ENCODE measurements at regions not wholly inside any gene's neighbourhood (a gene's known extent, or its start where the extent isn't known, plus 50 kb on each side); places are given as distances from the start of the nearest gene placed in this dataset.

- H3K4me3 Mint-ChIP-seq = no peak overlapping the region
- H3K36me3 Mint-ChIP-seq (ENCODE audit: low read depth) = no peaks in the 10 kb centered on the region
- no peaks in the 10 kb centered on the region for H3K9me3 Mint-ChIP-seq
- no peak overlapping the region for H3K27ac Mint-ChIP-seq
- no peak for DNase-seq
- no peaks in the 10 kb centered on the region for H3K27me3 Mint-ChIP-seq
- ATAC-seq (ENCODE audit: low read depth) = no peak
- POLR2A ChIA-PET = no interaction called here
- no peak for TF ChIP-seq CTCF (IDR thresholded peaks at IDR 0.05)
- CTCF ChIA-PET = no interaction called here
- intact Hi-C loops (cut with micrococcal nuclease) = no loop called here
- H3K4me1 Mint-ChIP-seq = no peaks in the 10 kb centered on the region
These were observed 552.4 kb downstream of the TUSC7 start for GRCh38 chr3:117261983-117262421.

GRCh38 chr3:117263270-117263669, 553.7 kb downstream of the TUSC7 start:
- POLR2A ChIA-PET = no interaction called here
- intact Hi-C loops (cut with micrococcal nuclease) = no loop called here
- H3K4me3 Mint-ChIP-seq = no peak overlapping the region
- H3K27ac Mint-ChIP-seq = no peak overlapping the region
- H3K4me1 Mint-ChIP-seq = no peaks in the 10 kb centered on the region
- H3K9me3 Mint-ChIP-seq = no peaks in the 10 kb centered on the region
- DNase-seq (no peak), ATAC-seq (ENCODE audit: low read depth) (no peak)
- no peak for TF ChIP-seq CTCF (IDR thresholded peaks at IDR 0.05)
- no peaks in the 10 kb centered on the region for H3K27me3 Mint-ChIP-seq
- CTCF ChIA-PET = no interaction called here
- H3K36me3 Mint-ChIP-seq (ENCODE audit: low read depth) = no peaks in the 10 kb centered on the region

GRCh38 chr3:117263745-117264144, 554.2 kb downstream of the TUSC7 start:
- no peak overlapping the region for H3K4me3 Mint-ChIP-seq
- intact Hi-C loops (cut with micrococcal nuclease) = no loop called here
- H3K27me3 Mint-ChIP-seq = no peaks in the 10 kb centered on the region
- no peaks in the 10 kb centered on the region for H3K9me3 Mint-ChIP-seq
- H3K27ac Mint-ChIP-seq = no peak overlapping the region
- DNase-seq = no peak
- no peaks in the 10 kb centered on the region for H3K36me3 Mint-ChIP-seq (ENCODE audit: low read depth)
- ChIA-PET POLR2A (no interaction called here), CTCF (no interaction called here)
- ATAC-seq (ENCODE audit: low read depth) = no peak
- TF ChIP-seq CTCF (IDR thresholded peaks at IDR 0.05) = no peak
- no peaks in the 10 kb centered on the region for H3K4me1 Mint-ChIP-seq

- TF ChIP-seq CTCF (IDR thresholded peaks at IDR 0.05) = no peak
- CTCF ChIA-PET = no interaction called here
- intact Hi-C loops (cut with micrococcal nuclease) = no loop called here
These were observed 554.8 kb downstream of the TUSC7 start for GRCh38 chr3:117264204-117264994.

GRCh38 chr3:117266806-117267205, 557.2 kb downstream of the TUSC7 start:
- DNase-seq (no peak), ATAC-seq (ENCODE audit: low read depth) (no peak)
- intact Hi-C loops (cut with micrococcal nuclease) = no loop called here
- H3K4me3 Mint-ChIP-seq = no peak overlapping the region
- no peaks in the 10 kb centered on the region for H3K36me3 Mint-ChIP-seq (ENCODE audit: low read depth)
- POLR2A ChIA-PET = no interaction called here
- no peak overlapping the region for H3K27ac Mint-ChIP-seq
- CTCF ChIA-PET = no interaction called here
- no peaks in the 10 kb centered on the region for H3K9me3 Mint-ChIP-seq
- H3K4me1 Mint-ChIP-seq = no peaks in the 10 kb centered on the region
- no peaks in the 10 kb centered on the region for H3K27me3 Mint-ChIP-seq
- no peak for TF ChIP-seq CTCF (IDR thresholded peaks at IDR 0.05)

More at GRCh38 chr3:117264204-117264994, 554.8 kb downstream of the TUSC7 start:
- ATAC-seq (ENCODE audit: low read depth) (no peak), DNase-seq (no peak)
- no peak overlapping the region for H3K27ac Mint-ChIP-seq
- H3K27me3 Mint-ChIP-seq = no peaks in the 10 kb centered on the region
- no peaks in the 10 kb centered on the region for H3K36me3 Mint-ChIP-seq (ENCODE audit: low read depth)
- POLR2A ChIA-PET = no interaction called here
- no peaks in the 10 kb centered on the region for H3K9me3 Mint-ChIP-seq
- H3K4me1 Mint-ChIP-seq = no peaks in the 10 kb centered on the region
- no peak overlapping the region for H3K4me3 Mint-ChIP-seq
